ENCODE measurements at regions not wholly inside any gene's neighbourhood (a gene's known extent, or its start where the extent isn't known, plus 50 kb on each side); places are given as distances from the start of the nearest gene placed in this dataset.
"Not testable (repeated sequence)": the region's sequence is repeated elsewhere in the genome, so short reads cannot be mapped to it uniquely, and the experiment has no call there.

DNA sequence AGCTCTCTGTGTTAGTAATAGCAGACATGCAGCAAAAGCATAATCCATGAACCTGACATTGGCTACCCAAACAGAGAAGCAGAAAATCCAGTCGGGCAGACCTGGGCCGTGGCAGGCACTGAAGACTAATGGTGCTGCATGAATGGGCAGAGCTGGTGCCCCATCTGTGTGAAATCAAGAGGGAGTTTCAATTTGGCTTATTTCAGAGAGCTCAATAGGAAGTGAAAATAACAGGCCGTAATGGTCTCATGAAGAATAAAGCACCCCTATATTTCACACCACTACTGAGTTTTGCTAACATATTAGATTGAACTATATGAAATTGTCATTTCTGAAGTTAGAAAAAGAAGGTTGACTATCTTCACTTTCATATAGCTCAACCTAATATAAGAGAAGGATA is 149.7 kb downstream of the ENC1 start:
- no peak for TF ChIP-seq CTCF (IDR thresholded peaks at IDR 0.05; ENCODE audit: borderline replicate concordance, insufficient read depth, low read depth, low read length)
- no peak overlapping the region for H3K4me3 ChIP-seq (ENCODE audit: low read depth, low read length)

GRCh38 chr5:74482990-74483389 is 157.5 kb downstream of the ENC1 start:
- no peak overlapping the region for H3K4me3 ChIP-seq (ENCODE audit: low read depth, low read length)
- TF ChIP-seq CTCF (IDR thresholded peaks at IDR 0.05; ENCODE audit: borderline replicate concordance, insufficient read depth, low read depth, low read length) = no peak

DNA sequence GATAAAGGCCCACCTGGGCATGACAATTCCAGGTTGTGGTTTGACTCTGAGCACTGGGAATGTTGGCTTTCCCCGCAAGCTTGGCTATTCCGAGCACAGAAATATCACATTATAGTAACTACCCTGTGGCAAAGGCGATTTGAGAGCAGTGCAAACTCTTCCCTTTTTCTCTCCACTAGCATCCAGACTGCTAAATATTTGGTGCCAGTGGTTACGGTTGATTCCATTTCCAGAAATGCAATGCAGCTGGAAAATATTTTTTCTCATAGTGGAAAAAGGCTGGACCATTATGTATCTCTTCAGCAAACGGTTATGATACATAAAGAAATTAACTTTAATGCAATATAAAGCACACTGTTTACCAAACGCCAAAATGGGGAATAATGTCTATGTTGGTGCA is 158.0 kb downstream of the ENC1 start:
- no peak for TF ChIP-seq CTCF (IDR thresholded peaks at IDR 0.05; ENCODE audit: borderline replicate concordance, insufficient read depth, low read depth, low read length)
- no peak overlapping the region for H3K4me3 ChIP-seq (ENCODE audit: low read depth, low read length)

- H3K4me3 ChIP-seq (ENCODE audit: low read depth, low read length) = not testable (repeated sequence)
Observed at GRCh38 chr5:74481357-74481756, 159.2 kb downstream of the ENC1 start.

DNA sequence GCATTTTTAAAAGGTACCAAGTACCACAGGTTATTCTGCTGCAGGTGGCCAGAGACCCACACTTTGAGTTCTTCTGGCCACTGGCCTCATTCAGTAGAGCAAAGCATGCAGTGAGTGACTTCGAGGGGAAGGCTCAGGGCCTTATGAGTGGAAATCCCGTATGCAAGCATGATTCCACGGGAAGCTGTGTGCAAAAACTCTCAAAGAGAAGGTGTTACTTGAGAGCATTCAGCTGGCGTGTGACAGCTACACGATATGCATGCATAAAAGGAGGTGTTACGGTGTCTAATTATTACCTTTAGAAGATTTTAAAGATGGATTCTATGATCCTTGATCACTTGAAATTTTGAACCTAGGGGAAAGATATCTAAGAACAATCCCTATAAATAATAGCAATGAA is 160.3 kb downstream of the ENC1 start:
- TF ChIP-seq CTCF (IDR thresholded peaks at IDR 0.05; ENCODE audit: borderline replicate concordance, insufficient read depth, low read depth, low read length) = no peak
- no peak overlapping the region for H3K4me3 ChIP-seq (ENCODE audit: low read depth, low read length)

DNA sequence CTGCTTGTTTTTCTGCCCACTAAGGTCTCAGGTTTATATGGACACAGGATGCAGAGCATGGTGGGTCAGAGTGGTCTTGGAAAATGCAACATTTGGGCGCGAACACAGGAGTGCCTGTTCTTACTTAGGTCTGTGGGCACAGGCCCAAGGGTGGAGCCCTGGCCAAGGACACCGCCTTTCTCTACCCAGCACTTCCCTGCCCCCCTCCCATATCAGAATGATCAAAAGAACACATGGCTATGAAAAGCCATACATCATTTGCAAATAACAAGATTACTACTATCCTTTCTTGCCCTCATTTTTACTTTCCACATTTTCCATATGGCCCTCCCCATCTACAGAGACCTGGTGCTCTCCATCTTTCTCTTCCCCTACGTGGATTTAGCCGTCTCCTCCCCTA is 162.2 kb downstream of the ENC1 start:
- TF ChIP-seq CTCF (IDR thresholded peaks at IDR 0.05; ENCODE audit: borderline replicate concordance, insufficient read depth, low read depth, low read length) = no peak
- H3K4me3 ChIP-seq (ENCODE audit: low read depth, low read length) = no peak overlapping the region

DNA sequence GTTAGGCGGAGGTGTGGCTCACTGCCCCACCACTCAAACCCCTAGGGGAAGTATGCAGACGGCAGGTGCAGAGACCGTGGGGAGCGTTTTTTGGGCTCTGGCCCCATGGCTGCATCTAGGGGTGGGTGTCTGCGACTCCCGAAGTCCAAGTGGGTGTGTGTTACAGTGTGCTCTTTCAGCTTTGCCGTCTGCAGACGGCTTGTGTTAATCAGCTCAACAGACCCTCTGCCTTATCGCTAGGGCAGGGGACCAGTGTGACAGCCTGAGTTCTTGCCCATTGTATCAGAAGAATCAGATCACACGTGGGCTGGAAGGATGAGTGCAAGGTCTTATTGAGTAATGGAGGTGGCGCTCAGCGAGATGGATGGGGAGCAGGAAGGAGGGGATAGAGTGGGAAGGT is 162.8 kb downstream of the ENC1 start:
- no peak for TF ChIP-seq CTCF (IDR thresholded peaks at IDR 0.05; ENCODE audit: borderline replicate concordance, insufficient read depth, low read depth, low read length)
- no peak overlapping the region for H3K4me3 ChIP-seq (ENCODE audit: low read depth, low read length)

GRCh38 chr5:74476819-74477453 is 163.6 kb downstream of the ENC1 start:
- TF ChIP-seq CTCF (IDR thresholded peaks at IDR 0.05; ENCODE audit: borderline replicate concordance, insufficient read depth, low read depth, low read length) = no peak

More at GRCh38 chr5:74476819-74477453, 163.6 kb downstream of the ENC1 start:
- H3K4me3 ChIP-seq (ENCODE audit: low read depth, low read length) = no peak overlapping the region
